HG03159 (cell line): ENCODE measurements at regions not wholly inside any gene's neighbourhood (a gene's known extent, or its start where the extent isn't known, plus 50 kb on each side); places are given as distances from the start of the nearest gene placed in this dataset.

Source experiments
- ATAC-seq: cut with Tn5 transposase; IDR thresholded peaks from one replicate; pipeline ENCODE4 v1.9.1; 2021; ENCODE audit warnings: mild to moderate bottlenecking, moderate library complexity; ENCODE audit not compliant: unreplicated experiment

DNA sequence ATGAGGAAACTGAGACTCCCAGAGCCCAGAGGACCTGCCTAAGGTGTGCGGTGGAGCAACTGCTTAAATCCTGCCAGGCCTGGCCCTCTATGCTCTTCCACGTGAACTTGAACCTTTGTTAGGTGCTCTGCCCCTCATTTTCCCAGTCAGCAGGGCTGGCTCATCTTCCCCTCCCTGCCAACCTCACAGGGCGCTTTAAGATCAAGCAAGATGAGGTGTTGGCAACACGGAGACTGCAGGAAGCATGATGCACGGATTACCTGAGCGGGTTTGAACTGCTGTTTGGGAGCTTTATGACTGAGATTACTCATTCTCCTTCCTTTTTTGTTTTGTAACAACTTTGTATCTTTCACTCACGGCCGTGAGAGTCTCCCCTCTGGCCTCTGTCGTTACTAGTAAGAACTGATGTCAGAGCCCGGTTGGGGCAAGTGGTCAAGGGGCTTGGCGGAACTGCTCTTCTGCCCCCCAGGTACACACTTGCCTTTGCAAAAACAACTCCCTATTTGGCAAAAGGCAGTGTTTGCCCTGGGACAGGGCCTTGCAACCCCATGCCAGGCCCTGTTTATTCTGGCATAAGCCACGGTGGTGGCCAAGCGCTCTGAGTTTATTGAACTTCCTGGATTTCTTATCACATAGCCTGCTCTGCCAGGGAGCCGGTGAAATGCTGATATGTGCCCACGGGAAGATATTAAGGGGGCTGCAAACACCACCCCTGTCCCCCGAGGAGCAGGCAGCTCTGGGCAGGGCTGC, 127.8 kb downstream of the INHBB start:
- ATAC-seq, result no peak

DNA sequence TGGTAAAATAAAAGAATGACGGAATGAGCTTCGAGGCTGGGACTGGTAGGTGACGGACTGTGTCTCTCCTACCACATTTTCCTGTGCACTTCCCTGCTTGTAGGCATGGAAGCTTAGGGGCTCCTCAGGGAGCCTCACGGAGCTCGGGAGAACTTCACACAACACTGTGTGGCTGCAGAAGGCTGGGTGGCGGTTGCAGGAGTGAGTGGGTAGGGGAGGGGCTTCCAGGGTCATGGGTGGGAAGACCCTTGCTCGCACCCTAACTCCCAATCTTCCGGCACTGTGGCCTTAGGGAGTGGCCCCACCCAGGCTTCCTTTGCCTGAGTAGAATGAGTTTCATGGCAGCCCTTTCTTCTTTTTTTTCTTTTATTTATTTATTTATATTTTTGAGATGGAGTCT, 128.6 kb downstream of the INHBB start:
- no peak for ATAC-seq

DNA sequence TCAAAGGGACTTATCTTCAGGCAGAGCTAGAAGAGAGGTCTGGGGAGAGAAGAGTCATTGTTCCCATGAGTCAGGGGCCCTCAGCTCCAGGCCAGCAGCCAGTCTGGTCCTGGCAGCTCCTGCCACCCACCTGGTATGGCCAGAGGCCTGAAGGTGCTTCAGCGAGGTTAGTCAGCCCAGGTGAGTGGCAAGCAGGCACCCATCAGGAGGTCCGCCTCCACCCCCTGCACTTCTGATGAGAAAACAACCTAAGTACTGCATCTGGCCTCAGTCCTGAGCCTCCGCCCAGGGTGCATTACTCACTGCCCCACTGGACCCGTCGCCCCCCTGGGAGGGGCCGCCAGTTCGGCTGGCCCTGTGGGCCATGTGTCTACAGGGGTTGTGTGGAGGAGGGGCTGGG, 130.2 kb downstream of the INHBB start:
- ATAC-seq, result no peak

DNA sequence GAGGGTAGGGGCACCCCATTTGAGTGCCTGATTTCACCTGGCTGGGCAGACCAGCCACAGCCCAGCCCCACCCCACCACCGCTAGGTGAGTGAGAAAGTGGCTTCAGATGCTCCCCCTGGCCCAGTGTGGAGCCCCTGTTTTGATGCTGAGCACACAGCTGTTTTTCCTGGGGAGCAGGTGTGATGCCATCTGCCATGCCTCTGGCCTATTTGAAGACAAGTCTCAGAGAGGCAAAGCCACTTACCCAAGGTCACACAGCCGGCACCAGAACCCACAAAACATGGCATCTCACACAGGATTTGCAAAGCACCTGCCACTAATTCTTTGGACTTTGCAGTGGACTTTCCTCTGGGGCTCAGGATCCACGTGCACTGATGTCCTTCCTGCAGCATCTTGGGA, 131.3 kb downstream of the INHBB start:
- ATAC-seq, result no peak

DNA sequence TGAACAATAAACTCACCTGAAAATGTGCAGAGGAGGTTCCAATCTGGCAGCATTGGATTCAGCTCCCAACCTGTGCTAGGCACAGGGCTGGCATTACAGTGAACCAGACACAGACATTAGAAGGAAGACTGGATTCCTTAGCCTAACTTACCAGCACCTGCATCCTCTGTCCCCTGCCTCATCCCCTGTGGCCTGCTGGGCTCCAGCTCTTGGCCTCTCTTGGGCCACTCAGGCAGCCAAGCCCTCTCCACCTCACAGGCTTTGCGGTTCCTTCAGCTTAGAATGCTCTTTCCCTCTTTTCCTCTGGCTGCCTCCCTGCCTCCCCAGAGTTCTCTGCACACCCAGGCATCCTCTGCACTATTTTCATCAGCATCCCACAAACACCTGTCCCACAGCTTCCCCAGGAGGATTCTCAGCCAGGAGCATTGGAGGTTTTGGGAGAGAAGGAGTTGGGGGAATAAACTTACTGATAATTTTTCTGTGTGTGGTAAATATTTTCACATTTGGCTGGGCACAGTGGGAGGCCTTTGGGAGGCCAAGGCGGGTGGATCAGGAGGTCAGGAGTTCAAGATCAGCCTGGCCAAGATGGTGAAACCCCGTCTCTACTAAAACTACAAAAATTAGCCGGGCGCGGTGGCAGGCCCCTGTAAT, 132.0 kb downstream of the INHBB start:
- ATAC-seq, result no peak

DNA sequence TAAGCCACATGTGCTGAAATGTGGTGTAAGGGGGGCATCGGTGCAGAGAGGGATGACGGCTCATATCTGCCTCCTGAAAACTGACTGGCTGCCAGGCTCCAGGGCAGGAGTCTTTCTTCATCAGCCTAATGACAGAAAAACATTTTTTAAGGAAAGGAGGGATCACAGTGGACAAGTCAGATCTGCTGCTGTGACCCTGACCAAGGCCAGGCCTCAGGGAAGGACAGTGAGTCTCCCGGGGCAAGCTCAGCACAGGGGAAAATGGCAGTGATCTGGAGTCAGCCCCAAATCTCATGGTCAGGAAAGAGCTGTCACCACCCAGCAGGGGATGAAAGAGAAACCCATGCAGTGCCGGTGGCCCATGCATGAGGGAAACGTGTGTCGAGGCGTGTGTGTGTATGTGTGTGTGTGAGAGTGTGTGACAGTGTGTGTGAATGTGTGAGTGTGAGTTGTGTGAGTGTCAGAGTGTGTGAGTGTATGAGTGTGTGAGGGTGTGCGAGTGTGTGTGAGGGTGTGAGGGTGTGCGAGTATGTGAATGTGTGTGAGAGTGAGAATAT, 134.5 kb downstream of the INHBB start:
- no peak for ATAC-seq

DNA sequence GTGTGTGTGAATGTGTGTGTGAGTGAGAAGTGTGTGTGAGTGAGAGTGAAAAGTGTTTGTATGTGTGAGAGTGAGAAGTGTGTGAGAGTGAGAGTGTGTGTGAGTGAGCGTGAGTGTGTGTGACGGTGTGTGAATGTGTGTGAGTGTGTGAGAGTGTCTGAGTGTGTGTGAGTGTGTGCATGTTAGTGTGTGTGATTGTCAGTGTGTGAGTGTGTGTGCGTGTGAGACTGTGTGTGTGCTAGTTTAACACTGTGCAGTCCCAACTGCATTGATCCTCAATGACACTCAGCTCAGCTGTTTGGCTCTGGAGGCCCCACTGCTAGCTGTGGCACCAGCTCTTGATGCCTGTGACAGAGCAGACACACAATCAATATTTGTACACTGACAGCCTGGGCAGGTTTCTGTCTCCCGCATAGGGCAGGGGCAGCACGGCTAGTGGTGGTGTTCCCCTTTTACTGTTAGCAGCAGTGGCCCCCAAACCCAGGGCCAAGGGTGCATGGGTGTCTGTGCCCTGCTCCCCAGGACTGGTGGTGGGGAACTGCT, 135.0 kb downstream of the INHBB start:
- no peak for ATAC-seq

DNA sequence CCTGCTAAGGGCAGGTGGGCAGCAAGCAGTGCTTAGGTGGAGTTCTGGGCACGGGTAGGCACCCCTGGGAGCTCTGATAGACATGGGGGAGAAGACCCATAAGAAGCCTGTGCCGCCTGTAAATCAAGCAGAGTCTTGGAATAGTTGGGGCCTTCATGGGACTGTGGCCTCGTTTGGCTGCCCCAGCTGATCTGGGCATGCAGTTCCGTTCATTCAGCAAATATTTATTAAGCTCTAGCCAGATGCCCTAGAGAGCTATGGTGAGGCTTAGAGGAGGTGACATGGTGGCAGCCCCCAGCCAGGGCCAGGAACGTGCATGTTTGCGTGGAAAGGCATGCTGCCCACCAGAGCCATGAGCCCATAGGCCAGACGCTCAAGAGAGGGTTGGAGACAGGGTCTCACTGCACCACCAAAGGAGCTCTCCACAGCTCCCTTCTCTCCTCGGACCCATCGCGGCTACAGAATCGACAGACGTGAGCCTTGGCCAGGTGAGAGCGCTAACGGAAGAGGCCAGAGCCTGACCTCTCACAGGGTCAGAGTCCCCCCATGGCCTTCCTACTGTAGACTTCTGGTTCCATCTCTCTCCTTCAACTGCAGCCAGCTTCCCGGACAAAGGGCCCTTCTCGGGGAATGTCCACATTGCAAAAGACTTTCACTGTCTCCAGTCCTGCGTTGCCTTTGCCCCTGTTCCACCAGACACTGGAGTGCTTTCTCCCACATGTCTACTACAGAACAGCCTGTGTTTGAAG, 135.7 kb downstream of the INHBB start:
- no peak for ATAC-seq

DNA sequence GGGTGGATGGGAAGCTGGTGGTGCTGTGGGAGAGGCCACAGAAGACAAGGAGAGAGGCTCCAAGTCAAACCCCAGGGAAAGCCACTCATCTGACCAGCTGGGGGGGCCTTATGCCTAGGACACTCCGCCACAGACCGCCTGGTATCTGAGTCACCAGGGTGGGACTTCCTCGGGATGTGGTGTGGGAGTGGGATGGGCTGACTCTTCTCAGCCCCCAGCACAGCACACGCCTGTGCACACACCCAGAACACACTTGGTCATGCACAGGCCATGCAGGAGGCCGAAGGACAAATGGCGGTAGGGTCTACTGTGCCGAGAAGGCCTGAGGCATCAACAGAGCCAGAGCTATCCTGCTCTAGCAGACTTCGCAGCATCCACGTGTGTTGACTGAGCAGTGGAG, 136.4 kb downstream of the INHBB start:
- ATAC-seq, result no peak

DNA sequence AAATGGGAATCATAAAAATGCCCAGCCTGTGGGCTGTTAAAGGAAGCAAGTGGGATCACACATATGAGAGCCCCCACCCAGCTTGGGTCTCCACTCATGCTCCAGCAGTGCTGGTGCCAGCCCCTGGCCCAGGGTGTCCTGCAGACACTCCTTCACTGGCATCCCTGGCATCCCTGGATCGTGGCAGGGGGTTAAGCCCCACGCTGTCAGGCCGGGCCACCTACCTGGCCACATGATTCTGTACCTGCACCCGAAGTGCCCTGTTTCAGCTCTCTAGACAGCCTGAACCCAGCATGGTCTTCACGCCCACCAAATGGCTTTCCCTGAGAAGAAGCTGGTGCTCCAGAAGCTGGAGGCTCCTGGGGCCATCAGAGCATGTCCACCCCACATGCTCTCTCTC, 137.4 kb downstream of the INHBB start:
- no peak for ATAC-seq

DNA sequence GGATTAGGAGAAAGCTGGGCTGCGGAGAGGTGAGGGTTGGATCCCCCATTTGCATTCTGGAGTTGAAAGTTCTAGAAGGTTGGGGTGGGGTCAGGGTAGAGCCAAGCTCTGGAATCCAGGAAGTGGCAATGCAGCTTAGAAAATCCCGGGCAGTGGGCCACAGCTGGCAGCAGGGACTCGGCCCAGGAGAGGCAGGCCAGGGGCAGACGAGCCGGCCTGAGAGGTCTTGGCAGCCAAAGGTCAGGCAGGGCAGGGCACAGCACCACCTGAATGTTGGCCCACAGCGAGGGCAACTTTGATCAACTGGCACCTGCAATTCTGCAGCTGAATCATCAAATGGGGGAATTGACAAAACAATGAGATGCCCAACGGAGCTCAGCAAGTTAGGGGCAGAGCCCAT, 139.2 kb downstream of the INHBB start:
- no peak for ATAC-seq

DNA sequence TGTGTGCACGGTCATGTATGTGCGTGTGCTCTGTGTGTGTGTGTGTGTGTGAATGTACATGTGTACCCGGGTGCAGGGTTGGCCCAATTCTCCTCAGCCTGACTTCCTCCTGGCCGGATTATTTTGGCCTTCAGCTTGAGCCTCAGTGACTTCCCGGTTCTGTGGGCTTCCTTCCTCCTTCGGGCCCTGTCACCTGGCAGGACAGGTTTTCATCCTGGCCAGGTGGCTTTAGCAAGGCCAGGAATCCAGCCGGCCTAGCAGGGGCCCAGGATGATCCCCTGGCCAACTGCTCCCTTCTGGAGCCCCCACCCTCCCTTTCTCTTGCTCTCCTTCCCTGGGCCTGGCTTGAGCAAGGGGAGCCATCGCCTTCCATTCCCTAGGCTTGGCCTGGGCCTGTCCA, 140.5 kb downstream of the INHBB start:
- no peak for ATAC-seq

DNA sequence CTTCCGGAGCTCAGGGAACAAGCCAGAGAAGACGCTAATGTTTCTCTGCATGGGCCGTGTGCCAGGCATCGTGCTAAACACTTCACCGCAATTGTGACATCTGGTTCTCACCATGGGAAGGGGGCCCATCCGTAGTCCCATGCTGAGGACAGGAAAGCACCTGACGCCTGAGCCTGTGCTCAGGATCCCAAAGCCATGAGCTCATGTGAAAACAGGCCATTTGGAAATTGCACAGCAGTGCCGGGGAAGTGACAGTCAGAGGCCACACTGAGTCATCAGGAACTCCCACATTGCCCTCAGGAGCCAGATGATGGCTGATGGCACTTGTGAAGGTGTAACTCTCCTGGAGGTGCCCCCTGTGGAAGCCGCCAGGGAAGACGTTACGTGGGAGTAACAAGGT, 141.0 kb downstream of the INHBB start:
- ATAC-seq, result no peak

DNA sequence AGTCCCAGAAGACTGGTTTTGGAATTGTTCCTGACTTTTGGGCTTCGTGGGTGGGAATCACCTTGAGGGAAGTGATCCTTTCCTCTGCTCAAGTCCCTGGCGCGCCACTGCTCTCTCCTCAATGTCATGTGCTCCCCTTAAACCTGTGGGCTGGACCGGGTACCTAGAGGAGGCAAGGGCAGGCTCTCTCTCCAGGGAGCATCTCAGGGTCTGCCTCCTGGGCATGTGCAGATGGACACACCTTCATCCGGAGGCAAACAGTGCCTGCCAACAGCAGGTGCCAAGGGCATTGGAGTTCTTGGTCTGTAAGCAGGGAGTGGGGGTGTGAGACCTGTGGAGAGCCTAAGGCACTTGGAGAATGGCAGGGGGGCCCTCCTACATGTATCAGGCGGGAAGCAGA, 142.6 kb downstream of the INHBB start:
- no peak for ATAC-seq

DNA sequence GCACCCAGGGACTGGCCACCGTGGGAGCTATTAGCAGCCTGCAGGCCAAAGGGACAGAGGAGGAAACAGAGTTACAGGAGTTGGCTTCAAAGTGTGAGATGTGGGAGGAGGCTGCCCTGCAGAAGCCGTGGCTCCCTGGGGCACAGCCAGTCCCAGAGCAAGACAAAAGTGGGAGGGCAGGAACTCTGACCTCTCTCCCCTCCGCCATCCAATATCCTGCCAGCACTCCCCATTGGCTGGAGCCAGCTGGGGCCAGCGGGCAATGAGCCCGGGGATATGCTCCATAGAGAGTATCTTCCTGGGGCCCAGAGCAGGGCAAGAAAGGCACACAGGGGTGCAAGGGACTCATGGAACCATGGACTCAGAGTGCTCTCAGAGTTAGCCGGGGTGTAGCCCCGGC, 143.1 kb downstream of the INHBB start:
- ATAC-seq, result no peak

DNA sequence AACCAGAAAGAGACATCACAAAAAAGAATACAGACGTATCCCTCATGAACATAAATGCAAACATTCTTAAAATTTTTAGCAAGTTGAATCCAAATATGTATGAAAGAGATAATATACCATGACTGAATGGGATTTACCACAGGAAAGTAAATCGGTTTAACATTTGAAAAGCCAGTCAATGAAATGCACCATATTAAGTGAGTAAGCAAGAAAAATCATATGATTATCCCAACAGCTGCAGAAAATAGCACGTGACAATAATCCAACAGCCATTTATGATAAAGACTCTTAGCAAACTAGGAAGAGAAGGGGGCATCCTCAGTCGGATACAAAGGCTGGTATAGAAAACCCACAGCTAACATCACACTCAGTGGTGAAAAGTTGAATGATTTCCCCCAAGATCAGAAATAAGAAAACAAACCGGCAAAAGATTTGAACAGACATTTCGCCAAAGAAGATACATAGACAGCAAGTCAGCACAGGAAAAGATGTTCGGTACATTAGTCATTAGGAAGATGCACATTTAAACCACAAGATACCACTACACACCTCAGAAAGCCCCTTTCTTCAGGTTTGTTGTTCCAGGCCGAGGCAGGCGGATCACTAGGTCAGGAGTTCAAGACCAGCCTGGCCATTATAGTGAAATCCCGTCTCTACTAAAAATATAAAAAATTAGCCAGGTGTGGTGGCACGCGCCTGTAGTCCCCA, 144.3 kb downstream of the INHBB start:
- no peak for ATAC-seq

DNA sequence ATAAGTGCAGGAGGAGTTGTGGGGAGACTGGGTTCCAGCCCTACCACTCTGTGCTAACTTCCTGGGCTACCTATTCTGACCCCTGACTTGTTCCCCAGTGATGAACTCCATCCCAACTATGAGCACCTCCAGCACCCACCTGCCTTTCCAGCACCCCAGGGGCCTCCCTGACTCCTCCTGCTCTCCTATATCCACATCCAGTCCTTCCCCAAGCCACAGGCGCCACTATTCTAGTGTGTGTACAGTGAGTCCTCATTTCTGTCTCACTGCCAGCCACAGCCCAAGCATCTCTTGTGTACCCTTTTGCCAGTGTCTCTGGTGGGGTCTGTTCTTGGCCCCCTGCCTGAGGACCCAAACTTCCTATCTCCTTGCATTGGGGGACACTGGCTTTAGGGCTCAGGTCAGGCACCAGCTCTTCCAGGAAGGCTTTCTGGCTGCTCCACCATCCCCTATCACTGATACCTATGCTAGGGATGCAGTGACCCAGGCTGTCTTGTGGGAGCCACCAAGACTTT, 145.2 kb downstream of the INHBB start:
- no peak for ATAC-seq

DNA sequence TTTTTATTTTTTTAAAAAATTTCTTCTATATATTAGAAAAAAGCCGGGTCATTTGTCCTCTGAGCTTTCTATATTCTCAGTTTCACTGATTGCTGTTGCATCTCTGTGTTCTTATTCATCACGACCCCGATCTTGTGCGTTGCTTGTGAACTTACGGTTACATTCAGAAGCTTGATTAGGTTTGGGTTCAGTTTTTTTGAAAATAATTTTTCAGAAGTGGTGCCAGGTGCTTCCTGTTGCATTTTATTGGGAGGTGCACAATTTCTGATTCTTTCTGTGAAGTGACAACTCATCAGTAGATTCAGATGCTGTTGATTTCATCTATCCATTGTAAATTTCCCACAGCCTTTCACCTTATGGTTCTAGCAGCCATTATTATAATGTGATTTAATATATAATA, 147.3 kb downstream of the INHBB start:
- no peak for ATAC-seq

DNA sequence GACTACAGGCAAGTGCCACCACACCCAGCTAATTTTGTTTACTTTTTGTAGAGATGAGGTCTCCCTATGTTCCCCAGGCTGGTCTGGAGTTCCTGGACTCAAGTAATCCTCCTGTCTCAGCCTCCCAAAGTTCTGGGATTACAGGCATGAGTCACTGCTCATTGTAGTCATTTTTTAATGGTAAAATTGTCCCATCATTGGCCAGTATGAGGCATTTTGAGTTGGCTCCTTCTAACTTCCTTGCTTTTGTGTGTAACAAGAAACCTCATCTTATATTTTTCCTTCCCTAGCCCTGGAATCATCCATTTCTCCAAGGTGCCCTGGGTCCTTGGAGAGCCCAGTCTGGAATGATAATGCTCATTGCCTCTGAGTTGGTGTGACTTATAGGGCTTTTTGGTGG, 148.5 kb downstream of the INHBB start:
- ATAC-seq, result no peak

DNA sequence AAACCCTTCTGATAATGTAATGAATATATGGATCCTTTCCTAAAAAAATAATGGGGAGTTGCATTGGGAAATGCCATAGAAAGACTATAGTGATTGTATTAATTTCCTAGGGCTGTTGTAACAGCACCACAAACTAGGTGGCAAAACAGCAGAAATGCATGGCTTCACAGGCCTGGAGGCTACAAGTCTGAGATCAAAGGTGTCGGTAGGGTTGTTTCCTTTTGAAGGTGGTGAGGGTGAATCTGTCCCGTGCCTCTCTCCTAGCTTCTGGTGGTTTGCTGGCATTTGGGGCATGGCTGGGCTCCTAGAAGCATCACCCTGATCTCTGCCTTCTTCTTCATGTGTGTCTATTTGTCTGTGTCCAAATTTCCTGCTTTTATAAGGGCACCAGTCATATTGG, 149.7 kb downstream of the INHBB start:
- no peak for ATAC-seq

DNA sequence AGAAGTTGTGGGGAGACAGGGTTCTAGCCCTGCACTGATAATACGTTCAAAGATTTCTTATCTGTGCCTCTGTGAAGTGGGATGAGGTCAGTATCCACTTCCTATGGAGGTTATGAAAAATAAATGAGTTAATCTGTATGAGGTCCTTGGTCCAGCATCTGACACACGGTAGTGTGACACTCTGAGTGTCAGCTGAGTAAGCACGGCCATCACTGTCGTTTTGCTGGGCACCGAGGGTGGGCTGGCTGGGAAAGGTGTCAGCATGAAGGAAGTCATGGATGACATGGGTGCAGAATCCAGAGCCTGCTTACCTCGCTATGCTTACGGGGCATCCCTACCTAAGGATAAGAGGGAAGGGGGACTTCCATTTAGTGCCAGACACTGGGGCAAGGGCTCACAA, 150.3 kb downstream of the INHBB start:
- no peak for ATAC-seq
